ENCODE measurements at regions not wholly inside any gene's neighbourhood (a gene's known extent, or its start where the extent isn't known, plus 50 kb on each side); places are given as distances from the start of the nearest gene placed in this dataset.
"Not testable (repeated sequence)": the region's sequence is repeated elsewhere in the genome, so short reads cannot be mapped to it uniquely, and the experiment has no call there.

DNA sequence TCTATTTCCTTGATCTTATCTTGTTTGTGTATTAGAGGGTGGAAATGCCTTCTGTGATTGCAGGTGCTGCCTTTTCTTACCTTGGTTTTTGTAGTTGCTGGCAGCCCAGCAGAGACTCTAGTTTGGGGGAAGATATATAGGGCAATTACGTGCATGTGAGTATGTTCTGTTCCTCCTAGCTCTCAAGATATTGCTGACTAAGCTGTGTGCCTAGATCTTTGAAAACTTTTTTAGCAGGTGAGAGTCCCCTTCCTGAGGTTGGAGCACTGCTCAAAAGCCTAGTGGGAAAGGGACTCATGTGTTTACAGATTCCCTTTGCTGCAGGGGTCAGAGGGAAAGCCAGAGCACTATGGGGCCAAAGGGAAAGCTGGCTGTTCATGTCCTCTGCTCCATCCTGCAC is 136.1 kb downstream of the VSIG4 start:
- peaks cover 7% of the 10 kb centered on the region for H3K4me1 Mint-ChIP-seq

DNA sequence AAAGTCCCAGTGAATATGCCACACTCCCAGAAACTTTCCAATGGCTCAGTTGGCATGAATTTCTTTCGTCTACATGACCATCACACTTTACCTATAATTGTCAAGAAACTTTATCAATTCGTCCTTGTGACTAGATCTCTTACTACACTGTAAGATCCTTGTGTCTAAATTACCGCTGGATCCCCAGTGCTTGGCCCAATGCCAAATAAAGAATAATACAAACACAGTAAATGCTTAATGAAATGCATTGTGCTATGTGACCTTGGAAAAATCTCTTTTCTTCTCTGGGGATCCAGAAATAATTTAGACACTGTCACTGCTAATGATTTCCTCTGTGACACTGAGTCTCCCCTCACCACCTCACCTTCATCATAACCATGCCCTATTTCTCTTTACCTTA is 137.9 kb downstream of the VSIG4 start:
- Mint-ChIP-seq H3K36me3 (no peaks in the 10 kb centered on the region), H3K27me3 (no peaks in the 10 kb centered on the region), H3K4me1 (peaks cover 7% of the 10 kb centered on the region), H3K4me3 (no peak overlapping the region), H3K9me3 (peaks cover 2% of the 10 kb centered on the region), H3K27ac (no peak overlapping the region)
- no peak for DNase-seq

More for the DNA sequence above, 136.1 kb downstream of the VSIG4 start:
- peaks cover 2% of the 10 kb centered on the region for H3K9me3 Mint-ChIP-seq
- no peaks in the 10 kb centered on the region for H3K36me3 Mint-ChIP-seq
- DNase-seq, result no peak
- H3K4me3 Mint-ChIP-seq, result no peak overlapping the region
- H3K27ac Mint-ChIP-seq, result no peak overlapping the region
- H3K27me3 Mint-ChIP-seq, result no peaks in the 10 kb centered on the region

DNA sequence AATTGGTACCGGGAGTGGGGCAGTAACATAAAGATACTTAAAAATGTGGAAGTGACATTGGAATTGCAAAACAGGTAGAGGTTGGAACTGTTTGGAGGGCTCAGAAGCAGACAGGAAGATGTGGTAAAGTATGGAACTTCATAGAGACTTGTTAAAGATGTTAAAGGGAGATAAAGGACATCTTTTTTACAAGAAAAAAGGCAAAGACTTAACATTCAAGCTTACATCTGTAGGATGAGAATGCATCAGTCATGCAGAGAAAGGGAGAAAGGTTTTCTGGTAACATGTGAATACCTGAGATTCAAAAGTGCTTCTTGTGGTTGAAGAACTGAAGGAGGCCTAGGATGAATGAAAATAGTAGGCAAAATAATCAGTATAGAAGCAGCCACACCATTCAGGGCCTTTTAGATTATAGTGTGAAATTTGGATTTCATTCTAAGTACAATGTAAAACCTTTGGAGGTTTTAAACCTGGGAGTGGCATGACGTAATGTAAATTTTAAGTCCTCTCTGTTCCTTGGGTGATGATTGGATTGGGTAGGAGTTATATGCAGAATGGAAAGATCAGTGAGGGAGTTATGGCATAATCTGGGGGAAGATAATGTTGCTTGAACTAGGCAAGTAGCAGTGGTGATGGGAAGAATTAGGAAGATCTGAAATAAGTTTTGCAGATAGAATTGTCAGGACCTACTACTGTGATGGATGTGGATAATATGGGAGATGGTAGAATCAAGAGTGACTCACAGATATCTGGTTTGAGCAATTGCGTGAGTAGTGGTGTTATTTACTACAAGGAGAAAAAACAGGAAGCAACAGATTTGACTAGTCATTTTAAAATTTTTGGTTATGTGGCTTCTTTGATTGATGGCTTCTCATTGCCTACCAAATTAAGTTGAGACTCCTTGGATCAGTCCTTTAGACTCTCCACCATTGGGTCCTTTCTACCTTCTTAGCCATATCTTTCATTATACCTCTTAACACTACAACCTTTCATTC is 138.7 kb downstream of the VSIG4 start:
- Mint-ChIP-seq H3K36me3 (no peaks in the 10 kb centered on the region), H3K27ac (no peak overlapping the region), H3K4me3 (no peak overlapping the region), H3K9me3 (peaks cover 2% of the 10 kb centered on the region), H3K4me1 (peaks cover 7% of the 10 kb centered on the region), H3K27me3 (no peaks in the 10 kb centered on the region)
- DNase-seq, result no peak

DNA sequence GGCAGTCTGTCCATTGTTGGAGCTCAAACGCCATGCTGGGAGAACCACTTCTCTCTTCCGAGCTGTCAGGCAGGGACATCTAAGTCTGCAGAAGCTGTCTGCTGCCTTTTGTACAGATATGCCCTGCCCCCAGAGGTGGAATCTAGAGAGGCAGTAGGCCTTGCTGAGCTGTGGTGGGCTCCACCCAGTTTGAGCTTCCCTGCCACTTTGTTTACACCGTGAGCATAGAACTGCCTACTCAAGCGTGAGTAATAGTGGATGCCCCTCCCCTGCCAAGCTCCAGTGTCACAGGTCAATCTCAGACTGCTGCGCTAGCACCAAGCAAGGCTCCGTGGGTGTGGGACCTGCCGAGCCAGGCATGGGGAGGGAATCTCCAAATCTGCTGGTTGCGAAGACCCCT is 145.7 kb downstream of the VSIG4 start:
- Mint-ChIP-seq H3K9me3 (peaks cover 3% of the 10 kb centered on the region), H3K4me3 (no peak overlapping the region), H3K27ac (no peak overlapping the region), H3K27me3 (no peaks in the 10 kb centered on the region), H3K4me1 (peaks cover 9% of the 10 kb centered on the region), H3K36me3 (peaks cover 3% of the 10 kb centered on the region)
- DNase-seq, result no peak

DNA sequence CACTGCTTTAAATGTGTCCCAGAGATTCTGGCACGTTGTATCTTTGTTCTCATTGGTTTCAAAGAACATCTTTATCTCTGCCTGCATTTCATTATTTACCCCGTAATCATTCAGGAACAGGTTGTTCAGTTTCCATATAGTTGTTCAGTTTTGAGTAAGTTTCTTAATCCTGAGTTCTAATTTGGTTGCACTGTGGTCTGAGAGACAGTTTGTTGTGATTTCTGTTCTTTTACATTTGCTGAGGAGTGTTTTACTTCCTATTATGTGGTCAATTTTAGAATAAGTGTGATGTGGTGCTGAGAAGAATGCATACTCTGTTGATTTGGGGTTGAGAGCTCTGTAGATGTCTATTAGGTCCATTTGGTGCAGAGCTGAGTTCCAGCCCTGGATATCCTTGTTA is 148.1 kb downstream of the VSIG4 start:
- not testable (repeated sequence) for H3K4me1 Mint-ChIP-seq, DNase-seq

DNA sequence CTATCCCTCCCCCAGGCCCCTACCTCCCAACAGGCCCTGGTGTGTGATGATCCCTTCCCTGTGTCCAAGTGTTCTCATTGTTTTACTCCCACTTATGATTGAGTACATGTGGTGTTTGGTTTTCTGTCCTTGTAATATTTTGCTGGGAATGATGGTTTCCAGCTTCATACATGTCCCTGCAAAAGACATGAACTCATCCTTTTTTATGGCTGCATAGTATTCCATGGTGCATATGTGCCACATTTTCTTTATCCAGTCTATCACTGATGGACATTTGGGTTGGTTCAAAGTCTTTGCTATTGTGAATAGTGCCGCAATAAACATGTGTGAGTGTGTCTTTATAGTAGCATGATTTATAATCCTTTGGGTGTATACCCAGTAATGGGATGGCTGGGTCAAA is 151.7 kb downstream of the VSIG4 start:
- H3K27ac Mint-ChIP-seq, H3K36me3 Mint-ChIP-seq, H3K4me3 Mint-ChIP-seq, H3K9me3 Mint-ChIP-seq, H3K27me3 Mint-ChIP-seq, DNase-seq: not testable (repeated sequence)
- peaks cover 16% of the 10 kb centered on the region for H3K4me1 Mint-ChIP-seq

More for the DNA sequence above, 148.1 kb downstream of the VSIG4 start:
- H3K27me3 Mint-ChIP-seq, H3K9me3 Mint-ChIP-seq, H3K36me3 Mint-ChIP-seq, H3K4me3 Mint-ChIP-seq: not testable (repeated sequence)
- H3K27ac Mint-ChIP-seq, result peak overlapping the region; percentile 10

DNA sequence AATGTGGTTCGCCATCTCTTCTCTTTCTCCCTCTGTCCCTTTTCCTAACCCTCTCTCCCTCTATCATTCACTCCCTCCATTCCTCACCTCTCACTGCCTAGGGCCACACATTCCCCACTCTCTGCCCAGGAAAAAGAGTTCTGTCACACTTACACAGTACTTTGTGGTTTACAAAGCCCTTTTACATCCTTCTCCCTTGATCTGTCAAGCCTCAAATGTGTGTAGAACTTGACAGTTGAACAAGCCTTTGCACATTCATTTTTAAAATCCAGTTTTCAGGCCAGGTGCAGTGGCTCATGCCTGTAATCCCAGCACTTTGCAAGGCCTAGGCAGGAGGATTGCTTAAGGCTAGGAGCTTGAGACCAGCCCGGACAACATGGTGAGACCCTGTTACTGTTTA is 156.3 kb downstream of the VSIG4 start:
- H3K4me1 Mint-ChIP-seq, result peaks cover 19% of the 10 kb centered on the region
- no peaks in the 10 kb centered on the region for H3K27me3 Mint-ChIP-seq
- H3K9me3 Mint-ChIP-seq, result no peaks in the 10 kb centered on the region
- peaks cover under 1% of the 10 kb centered on the region for H3K36me3 Mint-ChIP-seq
- DNase-seq, result no peak
- no peak overlapping the region for H3K27ac Mint-ChIP-seq
- H3K4me3 Mint-ChIP-seq, result no peak overlapping the region

DNA sequence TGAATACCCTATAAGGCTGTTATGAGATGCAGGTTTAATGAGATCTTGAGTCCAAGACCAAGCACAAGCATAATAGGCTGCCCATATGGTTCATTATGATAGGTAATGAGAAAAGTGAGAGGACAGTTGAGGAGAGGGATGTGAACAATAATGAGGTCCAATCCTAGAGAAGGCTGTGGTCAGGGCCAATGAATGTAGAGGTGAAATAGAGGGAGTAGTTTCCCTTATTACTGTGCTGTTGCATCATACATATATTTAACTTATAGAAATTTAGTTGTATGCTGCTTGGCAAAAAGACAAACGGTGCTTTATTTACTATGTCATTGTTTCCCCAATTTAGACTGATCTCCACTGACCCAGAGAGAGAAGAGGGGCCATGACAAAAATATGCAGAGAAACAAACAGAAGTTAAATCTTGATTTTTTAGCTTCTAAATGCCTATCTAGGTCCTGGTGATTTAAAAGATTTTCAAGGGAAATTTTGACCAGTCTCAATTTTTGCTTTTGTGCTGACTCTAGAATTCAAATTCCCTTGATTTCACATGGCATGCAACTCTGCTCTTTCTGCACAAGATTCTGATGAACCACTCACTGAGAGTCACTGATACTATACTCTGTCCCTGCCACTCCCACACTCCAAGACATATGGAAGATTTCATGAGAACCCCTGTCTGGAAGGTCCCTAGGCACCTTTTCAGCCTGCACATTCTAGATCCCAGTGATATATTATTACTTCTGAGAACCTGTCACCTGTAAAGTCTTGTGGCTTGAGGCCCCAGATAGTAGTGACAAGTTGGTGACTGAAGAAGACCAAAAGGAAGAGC is 159.7 kb downstream of the VSIG4 start:
- Mint-ChIP-seq H3K4me3 (no peak overlapping the region), H3K27ac (peak overlapping the region; percentile 60)

DNA sequence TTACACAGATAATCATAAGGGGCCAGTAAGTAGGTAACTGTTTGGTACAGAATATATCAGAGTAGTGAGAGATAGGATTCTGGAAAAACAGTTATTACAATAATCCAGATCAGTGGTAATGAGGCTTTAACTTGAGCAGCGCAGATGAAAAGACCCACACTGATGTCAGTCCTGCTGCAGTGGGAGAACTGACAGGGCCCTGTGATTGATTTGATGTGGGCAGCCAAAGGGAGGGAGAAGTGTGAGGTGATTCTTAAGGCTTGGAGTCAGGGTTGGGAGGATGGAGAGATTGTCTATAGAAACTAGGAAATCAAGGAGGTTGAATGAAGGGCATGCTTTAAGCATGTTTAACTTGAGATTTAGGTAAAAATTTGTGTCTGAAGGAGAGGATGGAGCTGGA is 161.4 kb downstream of the VSIG4 start:
- Mint-ChIP-seq H3K4me1 (peaks cover 25% of the 10 kb centered on the region), H3K27me3 (no peaks in the 10 kb centered on the region), H3K36me3 (no peaks in the 10 kb centered on the region), H3K4me3 (no peak overlapping the region), H3K9me3 (no peaks in the 10 kb centered on the region), H3K27ac (peak overlapping the region; percentile 68)
- no peak for DNase-seq

More for the DNA sequence above, 159.7 kb downstream of the VSIG4 start:
- H3K4me1 Mint-ChIP-seq, result peaks cover 29% of the 10 kb centered on the region
- no peaks in the 10 kb centered on the region for H3K27me3 Mint-ChIP-seq
- no peaks in the 10 kb centered on the region for H3K36me3 Mint-ChIP-seq
- no peaks in the 10 kb centered on the region for H3K9me3 Mint-ChIP-seq
- no peak for DNase-seq

DNA sequence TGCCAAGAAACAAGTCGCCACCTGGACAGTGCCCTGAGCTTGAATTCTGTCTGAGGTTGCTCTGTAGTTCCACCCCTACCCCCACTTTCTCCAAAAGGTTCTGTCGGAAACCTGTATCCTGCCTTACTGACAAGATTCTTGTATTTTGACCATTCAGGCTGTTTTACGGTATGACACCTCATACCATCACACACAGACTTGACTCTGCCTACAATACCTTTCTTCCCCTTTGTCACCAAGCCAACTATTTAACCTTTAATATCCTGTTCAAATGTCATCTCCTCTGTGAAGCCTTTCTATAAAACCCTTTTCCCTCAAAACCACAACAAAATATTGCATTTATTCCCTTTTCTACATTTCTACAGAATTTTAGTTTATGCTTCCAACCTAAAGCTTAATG is 161.9 kb downstream of the VSIG4 start:
- Mint-ChIP-seq H3K4me3 (peak overlapping the region; percentile 2), H3K9me3 (no peaks in the 10 kb centered on the region), H3K27ac (peak overlapping the region; percentile 68), H3K27me3 (no peaks in the 10 kb centered on the region), H3K36me3 (no peaks in the 10 kb centered on the region), H3K4me1 (peaks cover 20% of the 10 kb centered on the region)
- DNase-seq, result no peak

DNA sequence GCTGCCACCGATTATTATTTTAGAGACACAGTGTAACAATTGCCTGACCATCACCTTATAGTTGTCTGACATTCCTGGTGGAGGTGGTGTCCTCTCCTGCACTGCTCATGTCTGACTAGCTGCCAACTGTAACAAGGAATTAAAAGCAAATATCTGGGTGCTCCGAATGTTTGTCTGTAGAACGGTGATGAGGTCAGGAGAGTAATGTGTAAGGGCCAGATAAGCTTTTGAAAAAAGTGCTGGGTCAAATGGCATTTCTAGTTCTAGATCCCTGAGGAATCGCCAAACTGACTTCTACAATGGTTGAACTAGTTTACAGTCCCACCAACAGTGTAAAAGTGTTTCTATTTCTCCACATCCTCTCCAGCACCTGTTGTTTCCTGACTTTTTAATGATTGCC is 164.3 kb downstream of the VSIG4 start:
- H3K27me3 Mint-ChIP-seq, H3K36me3 Mint-ChIP-seq, H3K4me3 Mint-ChIP-seq, H3K9me3 Mint-ChIP-seq, DNase-seq, H3K27ac Mint-ChIP-seq: not testable (repeated sequence)
- peaks cover 18% of the 10 kb centered on the region for H3K4me1 Mint-ChIP-seq

DNA sequence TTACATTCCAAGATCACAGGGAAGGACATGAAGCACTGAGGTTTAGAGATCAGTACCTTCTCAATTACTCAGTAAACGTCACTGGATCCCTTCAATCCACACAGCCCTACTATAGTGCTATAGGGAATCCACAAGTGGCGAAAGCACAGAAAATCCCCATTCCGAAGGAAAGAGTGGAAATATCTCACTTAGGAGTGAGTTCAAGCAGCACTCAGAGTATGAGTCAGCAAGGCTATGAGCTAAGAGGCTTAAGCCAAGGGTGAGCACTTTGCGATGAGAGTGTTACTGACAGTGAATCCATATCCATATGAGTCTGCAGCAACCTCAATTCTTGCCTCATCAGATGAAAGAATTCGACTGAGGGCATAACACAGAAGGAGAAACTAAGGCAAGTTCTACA is 165.1 kb downstream of the VSIG4 start:
- no peaks in the 10 kb centered on the region for H3K27me3 Mint-ChIP-seq
- H3K27ac Mint-ChIP-seq, result no peak overlapping the region
- no peak for DNase-seq
- H3K9me3 Mint-ChIP-seq, result no peaks in the 10 kb centered on the region
- no peak overlapping the region for H3K4me3 Mint-ChIP-seq
- H3K4me1 Mint-ChIP-seq, result peaks cover 15% of the 10 kb centered on the region
- H3K36me3 Mint-ChIP-seq, result no peaks in the 10 kb centered on the region

DNA sequence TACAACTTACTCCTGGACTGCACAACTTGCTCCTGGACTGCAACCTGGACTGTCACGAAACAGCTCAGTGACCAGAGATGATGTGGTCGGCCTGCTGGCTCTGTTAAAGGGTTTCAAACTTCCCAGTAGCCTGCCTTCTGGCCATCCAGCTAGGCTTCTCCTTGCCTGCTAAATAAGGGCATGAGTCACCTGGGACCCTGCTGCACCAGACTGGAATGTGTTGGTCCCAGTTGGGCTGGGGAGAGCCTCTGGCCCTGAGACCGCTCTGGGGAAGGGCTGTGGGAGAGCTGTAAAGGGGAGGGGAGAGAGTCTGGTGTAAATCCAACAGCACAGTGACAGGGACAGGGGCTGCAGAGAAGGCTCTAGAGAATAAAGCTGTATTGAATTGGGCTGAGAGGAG is 165.8 kb downstream of the VSIG4 start:
- Mint-ChIP-seq H3K4me3 (no peak overlapping the region), H3K27ac (no peak overlapping the region), H3K27me3 (no peaks in the 10 kb centered on the region), H3K9me3 (no peaks in the 10 kb centered on the region), H3K4me1 (peaks cover 15% of the 10 kb centered on the region), H3K36me3 (no peaks in the 10 kb centered on the region)
- DNase-seq, result no peak

DNA sequence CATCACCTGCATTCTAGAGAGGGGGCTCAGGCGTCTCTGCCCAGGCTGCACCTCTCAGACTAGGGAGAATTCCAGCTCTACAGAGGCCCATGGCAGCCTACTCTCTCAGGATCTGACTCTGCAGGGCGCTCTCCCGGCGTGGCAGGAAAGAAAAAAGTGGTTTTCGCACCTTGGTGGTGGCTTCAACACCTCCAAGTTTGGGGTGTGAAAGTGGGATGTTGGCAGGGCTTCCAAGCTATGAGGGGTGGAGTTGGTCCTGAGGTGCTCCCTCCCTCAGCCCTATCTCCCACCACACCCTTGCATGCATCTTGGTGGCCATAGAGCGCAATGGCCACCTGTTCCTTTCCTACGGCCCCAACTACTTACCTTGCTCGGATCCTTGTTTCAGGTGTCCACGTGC is 166.5 kb downstream of the VSIG4 start:
- Mint-ChIP-seq H3K36me3 (no peaks in the 10 kb centered on the region), H3K27ac (no peak overlapping the region), H3K27me3 (no peaks in the 10 kb centered on the region), H3K4me3 (no peak overlapping the region), H3K9me3 (no peaks in the 10 kb centered on the region), H3K4me1 (peaks cover 12% of the 10 kb centered on the region)
- DNase-seq, result no peak

DNA sequence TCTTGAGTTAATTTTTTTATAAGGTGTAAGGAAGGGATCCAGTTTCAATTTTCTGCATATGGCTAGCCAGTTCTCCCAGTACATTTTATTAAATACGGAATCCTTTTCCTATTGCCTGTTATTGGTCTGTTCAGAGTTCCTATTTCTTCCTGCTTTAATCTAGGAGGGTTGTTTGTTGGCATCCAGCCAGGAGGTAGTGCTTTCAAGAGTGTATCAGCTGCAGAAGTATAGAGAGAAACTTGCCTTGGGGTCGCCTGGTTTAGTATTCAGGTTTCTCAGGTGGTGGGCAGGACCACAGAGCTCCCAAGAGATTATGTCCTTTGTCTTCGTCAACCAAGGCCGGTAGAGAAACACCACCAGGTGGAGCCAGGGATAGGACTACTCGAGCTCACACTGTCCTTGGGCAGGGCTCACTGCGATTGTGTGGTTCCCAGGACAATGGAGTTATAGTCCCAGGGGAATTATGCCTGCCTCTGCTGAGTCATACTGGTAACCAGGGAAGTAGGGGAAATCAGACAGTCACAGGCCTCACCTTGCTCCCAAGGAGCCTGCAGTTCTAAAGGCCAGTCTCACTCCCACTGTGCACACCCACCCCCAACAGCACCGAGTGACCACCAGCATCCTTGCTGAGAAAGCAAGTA is 168.1 kb downstream of the VSIG4 start:
- no peaks in the 10 kb centered on the region for H3K36me3 Mint-ChIP-seq
- H3K4me1 Mint-ChIP-seq, result peaks cover 5% of the 10 kb centered on the region
- no peak for DNase-seq
- no peak overlapping the region for H3K27ac Mint-ChIP-seq
- H3K9me3 Mint-ChIP-seq, result no peaks in the 10 kb centered on the region
- no peak overlapping the region for H3K4me3 Mint-ChIP-seq
- no peaks in the 10 kb centered on the region for H3K27me3 Mint-ChIP-seq

Measured in activated naive CD8-positive, alpha-beta T cell treated with anti-CD3 and anti-CD28 coated beads for 36 hours (primary cell).